SK-N-SH (cell line): ENCODE measurements at regions not wholly inside any gene's neighbourhood (a gene's known extent, or its start where the extent isn't known, plus 50 kb on each side); places are given as distances from the start of the nearest gene placed in this dataset.

Experiments
- CTCF ChIA-PET: fragments of 300-600, 350-600 bp; formaldehyde crosslinking; extraction: SDS; loops from one replicate; lab custom pipeline; 2021; lab: Yijun Ruan, JAX
- POLR2A ChIA-PET: fragments of 350-600 bp; sonication (Branson Sonifier 250); formaldehyde crosslinking; extraction: SDS; loops from one replicate; lab custom pipeline; 2020; ENCODE audit warnings: antibody characterized with exemption, inconsistent platforms; lab: Yijun Ruan, JAX
- DNase-seq: peaks from one replicate; pipeline ENCODE4 v3.0.0; 2012
- H2AFZ ChIP-seq: fragments of 200-600 bp; sonication (generic); 2 replicates; pipeline ENCODE4 v1.8.1; 2016; ENCODE audit warnings: antibody characterized with exemption, mild to moderate bottlenecking, low read depth
- H3F3A ChIP-seq: fragments of 200-600 bp; sonication (generic); replicated peaks from 2 replicates; pipeline ENCODE3; 2016; ENCODE audit warnings: antibody characterized with exemption, mild to moderate bottlenecking; ENCODE audit not compliant: insufficient read depth
- H3K27ac ChIP-seq, 2 experiments: fragments of 200-500 bp in 1 of 2; fragments of 200-600 bp in 1 of 2; sonication (Bioruptor generic) in 1 of 2; sonication (generic), shearing (Covaris generic) in 1 of 2; 2 replicates each; pipeline versions ENCODE4 v1.5.1 to v1.6.1; 2014 to 2016; ENCODE audit warnings: low read depth in 2 of 2, inconsistent platforms in 1 of 2, low read length in 1 of 2, mild to moderate bottlenecking in 1 of 2, mixed read lengths in 1 of 2
- H3K27me3 ChIP-seq: fragments of 200-600 bp; sonication (generic), shearing (Covaris generic); 2 replicates; pipeline ENCODE4 v1.6.1; 2016; ENCODE audit warnings: mixed run types; ENCODE audit not compliant: insufficient read depth
- H3K36me3 ChIP-seq, 2 experiments: fragments of 200-500 bp in 1 of 2; fragments of 200-600 bp in 1 of 2; sonication (Bioruptor generic) in 1 of 2; sonication (generic) in 1 of 2; replicated peaks in 1 of 2; 2 replicates each; pipeline versions ENCODE3 to v1.5.1; 2014 to 2016; ENCODE audit warnings: low read length in 1 of 2, mild to moderate bottlenecking in 1 of 2; ENCODE audit not compliant: insufficient read depth in 2 of 2, control insufficient read depth in 1 of 2
- H3K4me1 ChIP-seq, 2 experiments: fragments of 200-500 bp in 1 of 2; fragments of 200-600 bp in 1 of 2; sonication (Bioruptor generic) in 1 of 2; sonication (generic), shearing (Covaris generic) in 1 of 2; 2 replicates each; pipeline versions ENCODE4 v1.5.1 to v1.6.1; 2014 to 2016; ENCODE audit warnings: low read depth in 1 of 2, low read length in 1 of 2, mixed run types in 1 of 2; ENCODE audit not compliant: insufficient read depth in 2 of 2, control insufficient read depth in 1 of 2
- H3K4me2 ChIP-seq: fragments of 200-600 bp; sonication (generic), shearing (Covaris generic); 2 replicates; pipeline ENCODE4 v1.6.1; 2017; ENCODE audit warnings: mixed run types
- H3K4me3 ChIP-seq, 2 experiments: fragments of 200-500 bp in 1 of 2; fragments of 200-600 bp in 1 of 2; sonication (Bioruptor generic) in 1 of 2; sonication (generic), shearing (Covaris generic) in 1 of 2; 2 replicates each; pipeline versions ENCODE4 v1.5.1 to v1.8.1; 2014 to 2016; ENCODE audit warnings: low read depth in 2 of 2, inconsistent platforms in 1 of 2, low read length in 1 of 2, mild to moderate bottlenecking in 1 of 2, mixed read lengths in 1 of 2, moderate library complexity in 1 of 2
- H3K79me2 ChIP-seq: fragments of 200-600 bp; sonication (generic); 2 replicates; pipeline ENCODE4 v1.8.1; 2017; ENCODE audit warnings: mild to moderate bottlenecking; ENCODE audit not compliant: insufficient read depth
- H3K9ac ChIP-seq: fragments of 200-600 bp; sonication (generic); 2 replicates; pipeline ENCODE4 v1.6.1; 2017; ENCODE audit warnings: mixed run types
- H3K9me2 ChIP-seq: fragments of 200-600 bp; sonication (generic); 2 replicates; pipeline ENCODE4 v1.6.1; 2017; ENCODE audit warnings: mixed run types
- H3K9me3 ChIP-seq: fragments of 200-600 bp; sonication (generic); 2 replicates; pipeline ENCODE4 v1.6.1; 2017; ENCODE audit warnings: mixed run types, mild to moderate bottlenecking, moderate library complexity
- H4K20me1 ChIP-seq: fragments of 200-600 bp; sonication (generic); 2 replicates; pipeline ENCODE4 v1.6.1; 2017; ENCODE audit warnings: mild to moderate bottlenecking, mixed run types; ENCODE audit not compliant: insufficient read depth
- CHD2 ChIP-seq: fragments of 150-350 bp; IDR thresholded peaks from 2 replicates; pipeline ENCODE4 v1.6.1; 2018; ENCODE audit warnings: low read length; ENCODE audit not compliant: partially characterized antibody
- CTCF ChIP-seq: fragments of 200-600 bp; sonication (generic); IDR thresholded peaks from 2 replicates; pipeline ENCODE4 v1.6.1; 2017; ENCODE audit warnings: antibody characterized with exemption, mild to moderate bottlenecking, moderate library complexity
- ELF1 ChIP-seq: IDR thresholded peaks from 2 replicates; pipeline ENCODE4 v1.4.0; 2012
- EZH2phosphoT487 ChIP-seq: fragments of 200-600 bp; sonication (generic); IDR thresholded peaks from 2 replicates; pipeline ENCODE4 v1.6.1; 2017; ENCODE audit warnings: low read depth, mixed run types, mild to moderate bottlenecking, antibody characterized with exemption, moderate library complexity, borderline replicate concordance
- FOXJ3 ChIP-seq: sonication (generic); formaldehyde crosslinking; IDR thresholded peaks from 2 replicates; pipeline ENCODE4 v1.5.1; 2020; ENCODE audit warnings: mild to moderate bottlenecking, missing genetic modification reagents
- FOXM1 ChIP-seq: IDR thresholded peaks from 2 replicates; pipeline ENCODE4 v1.4.0; 2012; ENCODE audit warnings: low read depth, mild to moderate bottlenecking
- GABPA ChIP-seq: IDR thresholded peaks from 2 replicates; pipeline ENCODE4 v1.4.0; 2012; ENCODE audit warnings: low read depth, mild to moderate bottlenecking
- GATA2 ChIP-seq: sonication (generic); formaldehyde crosslinking; IDR thresholded peaks from 2 replicates; pipeline ENCODE4 v1.5.0; 2020; ENCODE audit warnings: mild to moderate bottlenecking, missing genetic modification reagents
- IRF3 ChIP-seq: fragments of 150-350 bp; IDR thresholded peaks from 2 replicates; pipeline ENCODE4 v1.6.1; 2016; ENCODE audit warnings: mild to moderate bottlenecking, low read depth, low read length
- JUND ChIP-seq: IDR thresholded peaks from 2 replicates; pipeline ENCODE4 v1.4.0; 2012
- MAX ChIP-seq: IDR thresholded peaks from 2 replicates; pipeline ENCODE4 v1.4.0; 2012; ENCODE audit warnings: low read depth
- MEF2A ChIP-seq: IDR thresholded peaks from 2 replicates; pipeline ENCODE4 v1.4.0; 2012; ENCODE audit warnings: low read depth, borderline replicate concordance
- MXI1 ChIP-seq: IDR thresholded peaks from 2 replicates; pipeline ENCODE4 v1.6.1; 2012; ENCODE audit warnings: mild to moderate bottlenecking, low read depth, low read length, improper control_type of control experiment
- POLR2AphosphoS5 ChIP-seq: IDR thresholded peaks from 2 replicates; pipeline ENCODE4 v1.6.1; 2012; ENCODE audit warnings: low read depth, low read length
- RAD21 ChIP-seq: IDR thresholded peaks from 2 replicates; pipeline ENCODE4 v1.6.1; 2012; ENCODE audit warnings: mild to moderate bottlenecking, low read length
- SIN3A ChIP-seq: IDR thresholded peaks from 2 replicates; pipeline ENCODE4 v1.6.1; 2012; ENCODE audit warnings: low read depth, mild to moderate bottlenecking, low read length, moderate library complexity, borderline replicate concordance
- SMC3 ChIP-seq: IDR thresholded peaks from 2 replicates; pipeline ENCODE4 v1.6.1; 2012; ENCODE audit warnings: low read depth, low read length, improper control_type of control experiment
- TAF1 ChIP-seq: IDR thresholded peaks from 2 replicates; pipeline ENCODE4 v1.6.1; 2012; ENCODE audit warnings: low read depth, mild to moderate bottlenecking, low read length, moderate library complexity, borderline replicate concordance
- USF2 ChIP-seq: fragments of 150-350 bp; IDR thresholded peaks from 2 replicates; pipeline ENCODE4 v1.6.1; 2017; ENCODE audit warnings: antibody characterized with exemption, low read length, low read depth, borderline replicate concordance
- WGBS: methylation state at CpG from one replicate; pipeline ENCODE4 v1.1.6; 2017; ENCODE audit warnings: low lambda C conversion rate; 5-methylcytosine and 5-hydroxymethylcytosine counted together

- H3K36me3 ChIP-seq = no peaks in the 10 kb centered on the region
- 0 out of 2 replicates have a peak, but pooled peaks cover 2% of the 10 kb centered on the region for H3K9me2 ChIP-seq
- H3K9ac ChIP-seq = no peak overlapping the region
- H3K27me3 ChIP-seq = no peaks in the 10 kb centered on the region
- CTCF ChIA-PET = interaction anchor here (1.0 kb wide), 1 partner anchor 21 kb away, joined by 3 read pairs; no protein-coding TSS in a partner anchor
- H3K9me3 ChIP-seq = no peaks in the 10 kb centered on the region
- H3F3A ChIP-seq = no peaks in the 10 kb centered on the region
- H3K4me1 ChIP-seq = no peaks in the 10 kb centered on the region
- WGBS = 25% methylated on average over 2 of the region's 2 CpGs
- no peak overlapping the region for H3K4me2 ChIP-seq
- TF ChIP-seq USF2 (no peak), MXI1 (no peak), FOXM1 (no peak), FOXJ3 (no peak), ELF1 (no peak), MEF2A (no peak)
- TF ChIP-seq, all 33 proteins: peak for 0
- DNase-seq = no peak
- Histone ChIP-seq H3K4me3 (no peak overlapping the region), H4K20me1 (no peaks in the 10 kb centered on the region), H3K79me2 (no peaks in the 10 kb centered on the region), H3K27ac (no peak overlapping the region), H2AFZ (no peak overlapping the region)
- POLR2A ChIA-PET = no interaction called here
Observed at GRCh38 chr3:6732807-6733206, 128.1 kb upstream of the GRM7 start.

GRCh38 chr3:6733699-6734394, 127.1 kb upstream of the GRM7 start:
- no peaks in the 10 kb centered on the region for H3K27me3 ChIP-seq
- no peak overlapping the region for H3K9ac ChIP-seq
- no peaks in the 10 kb centered on the region for H3K79me2 ChIP-seq
- H3K4me2 ChIP-seq = no peak overlapping the region
- CTCF ChIA-PET = no interaction called here
- H3K4me1 ChIP-seq = no peaks in the 10 kb centered on the region
- H3K9me2 ChIP-seq = 0 out of 2 replicates have a peak, but pooled peaks cover 2% of the 10 kb centered on the region
- no peak overlapping the region for H3K27ac ChIP-seq
- DNase-seq = no peak
- H3F3A ChIP-seq = no peaks in the 10 kb centered on the region
- no peaks in the 10 kb centered on the region for H3K9me3 ChIP-seq
- H3K4me3 ChIP-seq = no peak overlapping the region
- no peaks in the 10 kb centered on the region for H4K20me1 ChIP-seq
- POLR2A ChIA-PET = no interaction called here
- no peaks in the 10 kb centered on the region for H3K36me3 ChIP-seq
- H2AFZ ChIP-seq = no peak overlapping the region
- 55% methylated on average over 5 of the region's 5 CpGs for WGBS
- TF ChIP-seq MEF2A (no peak), EZH2phosphoT487 (no peak), RAD21 (no peak), CTCF (no peak), GABPA (no peak), FOXJ3 (no peak), IRF3 (no peak), USF2 (no peak), GATA2 (CRISPR knock-in tag) (no peak), SMC3 (no peak), POLR2AphosphoS5 (no peak), MXI1 (no peak), MAX (no peak), JUND (no peak), TAF1 (no peak), SIN3A (no peak), CHD2 (no peak), FOXM1 (no peak)
